Hepatocyte (in vitro differentiated cells): ENCODE measurements at regions not wholly inside any gene's neighbourhood (a gene's known extent, or its start where the extent isn't known, plus 50 kb on each side); places are given as distances from the start of the nearest gene placed in this dataset.

ENCODE experiments used
- DNase-seq: peaks from one replicate; pipeline ENCODE4 v3.0.0-alpha.2; 2016; ENCODE audit warnings: low spot score
- H2AFZ ChIP-seq: fragments of 200-600 bp; sonication (generic); 2 replicates; pipeline ENCODE4 v1.6.0; 2016; ENCODE audit warnings: antibody characterized with exemption, mild to moderate bottlenecking
- H3K27ac ChIP-seq: fragments of 200-600 bp; sonication (generic); 2 replicates; pipeline ENCODE4 v1.5.1; 2016; ENCODE audit warnings: mild to moderate bottlenecking
- H3K27me3 ChIP-seq: fragments of 200-600 bp; sonication (generic); 2 replicates; pipeline ENCODE4 v1.6.1; 2016
- H3K36me3 ChIP-seq: fragments of 200-600 bp; sonication (generic); replicated peaks from 2 replicates; pipeline ENCODE4 v1.5.1; 2016; ENCODE audit warnings: low read depth; ENCODE audit not compliant: insufficient read depth
- H3K4me1 ChIP-seq: fragments of 200-600 bp; sonication (generic); 2 replicates; pipeline ENCODE4 v1.5.1; 2016; ENCODE audit warnings: mild to moderate bottlenecking, moderate library complexity; ENCODE audit not compliant: insufficient read depth
- H3K4me2 ChIP-seq: fragments of 200-600 bp; sonication (generic); 2 replicates; pipeline ENCODE4 v1.6.0; 2016
- H3K4me3 ChIP-seq: fragments of 200-600 bp; sonication (generic); 2 replicates; pipeline ENCODE4 v1.5.1; 2016; ENCODE audit warnings: mild to moderate bottlenecking
- H3K79me2 ChIP-seq: fragments of 200-600 bp; sonication (generic); 2 replicates; pipeline ENCODE4 v1.6.0; 2017; ENCODE audit warnings: mild to moderate bottlenecking
- H3K9me2 ChIP-seq: fragments of 200-600 bp; sonication (generic); replicated peaks from 2 replicates; pipeline ENCODE4 v1.6.0; 2017; ENCODE audit warnings: mild to moderate bottlenecking; ENCODE audit not compliant: insufficient read depth
- H3K9me3 ChIP-seq: fragments of 200-600 bp; sonication (generic); 2 replicates; pipeline ENCODE4 v1.5.1; 2016; ENCODE audit warnings: low read depth, mild to moderate bottlenecking
- H4K20me1 ChIP-seq: fragments of 200-600 bp; sonication (generic); 2 replicates; pipeline ENCODE4 v1.6.0; 2016; ENCODE audit warnings: mild to moderate bottlenecking; ENCODE audit not compliant: insufficient read depth, poor library complexity, severe bottlenecking
- EZH2 ChIP-seq: fragments of 200-600 bp; sonication (generic); IDR thresholded peaks from 2 replicates; pipeline ENCODE4 v1.6.1; 2016; ENCODE audit warnings: antibody characterized with exemption, mild to moderate bottlenecking, borderline replicate concordance
- EZH2phosphoT487 ChIP-seq: fragments of 200-600 bp; sonication (generic); IDR thresholded peaks from one replicate; pipeline ENCODE4 v1.6.1; 2018; ENCODE audit warnings: antibody characterized with exemption, mild to moderate bottlenecking, low read depth, moderate library complexity; ENCODE audit not compliant: unreplicated experiment, severe bottlenecking
- WGBS: methylation state at CpG from one replicate; pipeline ENCODE4 v1.1.6; 2016; ENCODE audit warnings: low lambda C conversion rate; ENCODE audit errors: missing lambda C conversion rate; 5-methylcytosine and 5-hydroxymethylcytosine counted together
- TF ChIP-seq, protein P1 (sequence below): fragments of 200-600 bp; sonication (generic); IDR thresholded peaks from 2 replicates; pipeline ENCODE4 v1.5.1; 2016; ENCODE audit warnings: antibody characterized with exemption, mild to moderate bottlenecking; ENCODE audit not compliant: poor library complexity

GRCh38 chr11:40037005-40037404 is 1422.4 kb downstream of the LRRC4C start:
- 37% methylated on average over 2 of the region's 2 CpGs for WGBS
- no peak overlapping the region for H3K4me3 ChIP-seq
- H3K4me1 ChIP-seq = no peaks in the 10 kb centered on the region
- H3K27me3 ChIP-seq = no peaks in the 10 kb centered on the region
- no peaks in the 10 kb centered on the region for H4K20me1 ChIP-seq
- no peaks in the 10 kb centered on the region for H3K79me2 ChIP-seq
- H3K9me3 ChIP-seq = no peaks in the 10 kb centered on the region
- no peak overlapping the region for H2AFZ ChIP-seq
- peak; percentile 33 for DNase-seq
- no peaks in the 10 kb centered on the region for H3K36me3 ChIP-seq
- H3K27ac ChIP-seq = peak overlapping the region; percentile 14
- no peak overlapping the region for H3K4me2 ChIP-seq
- H3K9me2 ChIP-seq = no peaks in the 10 kb centered on the region
- TF ChIP-seq EZH2 (no peak), EZH2phosphoT487 (no peak)
- TF ChIP-seq, protein P1, sequence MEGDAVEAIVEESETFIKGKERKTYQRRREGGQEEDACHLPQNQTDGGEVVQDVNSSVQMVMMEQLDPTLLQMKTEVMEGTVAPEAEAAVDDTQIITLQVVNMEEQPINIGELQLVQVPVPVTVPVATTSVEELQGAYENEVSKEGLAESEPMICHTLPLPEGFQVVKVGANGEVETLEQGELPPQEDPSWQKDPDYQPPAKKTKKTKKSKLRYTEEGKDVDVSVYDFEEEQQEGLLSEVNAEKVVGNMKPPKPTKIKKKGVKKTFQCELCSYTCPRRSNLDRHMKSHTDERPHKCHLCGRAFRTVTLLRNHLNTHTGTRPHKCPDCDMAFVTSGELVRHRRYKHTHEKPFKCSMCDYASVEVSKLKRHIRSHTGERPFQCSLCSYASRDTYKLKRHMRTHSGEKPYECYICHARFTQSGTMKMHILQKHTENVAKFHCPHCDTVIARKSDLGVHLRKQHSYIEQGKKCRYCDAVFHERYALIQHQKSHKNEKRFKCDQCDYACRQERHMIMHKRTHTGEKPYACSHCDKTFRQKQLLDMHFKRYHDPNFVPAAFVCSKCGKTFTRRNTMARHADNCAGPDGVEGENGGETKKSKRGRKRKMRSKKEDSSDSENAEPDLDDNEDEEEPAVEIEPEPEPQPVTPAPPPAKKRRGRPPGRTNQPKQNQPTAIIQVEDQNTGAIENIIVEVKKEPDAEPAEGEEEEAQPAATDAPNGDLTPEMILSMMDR = no peak

GRCh38 chr11:40032331-40032730 is 1427.1 kb downstream of the LRRC4C start:
- WGBS = 82% methylated on average over 3 of the region's 3 CpGs
- TF ChIP-seq EZH2phosphoT487 = no peak
- no peak for TF ChIP-seq EZH2
- TF ChIP-seq, protein P1 = no peak
- H3K27ac ChIP-seq = no peak overlapping the region
- no peaks in the 10 kb centered on the region for H3K27me3 ChIP-seq
- no peaks in the 10 kb centered on the region for H3K9me3 ChIP-seq
- no peaks in the 10 kb centered on the region for H4K20me1 ChIP-seq
- no peaks in the 10 kb centered on the region for H3K4me1 ChIP-seq
- no peak overlapping the region for H3K4me2 ChIP-seq
- H3K36me3 ChIP-seq = no peaks in the 10 kb centered on the region
- no peak for DNase-seq
- H2AFZ ChIP-seq = no peak overlapping the region
- H3K4me3 ChIP-seq = no peak overlapping the region
- H3K79me2 ChIP-seq = no peaks in the 10 kb centered on the region
- H3K9me2 ChIP-seq = no peaks in the 10 kb centered on the region

DNA sequence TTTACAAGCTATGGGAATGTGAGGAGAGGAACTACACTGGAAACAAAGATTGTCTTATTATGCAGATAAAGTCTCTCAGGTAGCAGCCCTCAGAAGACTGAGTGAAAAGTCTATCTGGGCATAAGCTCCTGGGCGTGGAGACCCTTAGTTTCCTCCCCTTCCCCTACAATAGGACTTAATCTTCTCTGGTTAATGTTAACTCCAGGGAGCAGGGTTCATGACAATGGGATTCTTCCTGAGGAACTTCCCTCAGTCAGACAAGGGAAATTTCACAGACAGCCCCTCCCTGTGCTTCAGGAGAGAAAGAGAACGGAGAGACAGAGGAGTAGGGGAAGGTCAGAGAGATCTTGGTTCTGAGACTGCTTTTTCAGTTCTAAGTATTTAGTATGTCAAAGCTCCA is 1428.6 kb downstream of the LRRC4C start:
- Histone ChIP-seq H3K4me3 (no peak overlapping the region), H2AFZ (no peak overlapping the region), H4K20me1 (no peaks in the 10 kb centered on the region), H3K27ac (peak overlapping the region; percentile 20), H3K79me2 (no peaks in the 10 kb centered on the region), H3K27me3 (no peaks in the 10 kb centered on the region), H3K9me2 (no peaks in the 10 kb centered on the region), H3K4me1 (no peaks in the 10 kb centered on the region), H3K4me2 (peak overlapping the region; percentile 2), H3K9me3 (no peaks in the 10 kb centered on the region), H3K36me3 (no peaks in the 10 kb centered on the region)
- WGBS = 45% methylated on average over 2 of the region's 2 CpGs
- no peak for DNase-seq
- TF ChIP-seq, protein P1 = no peak
- TF ChIP-seq EZH2phosphoT487 = no peak
- no peak for TF ChIP-seq EZH2

- peak; percentile 21 for DNase-seq
- TF ChIP-seq EZH2 (no peak), EZH2phosphoT487 (no peak)
- TF ChIP-seq, protein P1 = no peak
- Histone ChIP-seq H3K9me3 (no peaks in the 10 kb centered on the region), H4K20me1 (no peaks in the 10 kb centered on the region), H3K4me2 (peak overlapping the region; percentile 68), H3K4me1 (no peaks in the 10 kb centered on the region), H3K79me2 (no peaks in the 10 kb centered on the region), H3K36me3 (no peaks in the 10 kb centered on the region), H3K9me2 (no peaks in the 10 kb centered on the region), H2AFZ (peak overlapping the region; percentile 46), H3K27me3 (no peaks in the 10 kb centered on the region), H3K4me3 (peak overlapping the region; percentile 11), H3K27ac (peak overlapping the region; percentile 50)
- WGBS = 34% methylated on average over 11 of the region's 13 CpGs
These were observed 1430.1 kb downstream of the LRRC4C start for GRCh38 chr11:40029391-40029790.
